H1 (cell line): ENCODE measurements at regions not wholly inside any gene's neighbourhood (a gene's known extent, or its start where the extent isn't known, plus 50 kb on each side); places are given as distances from the start of the nearest gene placed in this dataset.

Experiments used
- CEBPB ChIP-seq: IDR thresholded peaks from 2 replicates; pipeline ENCODE4 v1.6.1; 2012; ENCODE audit warnings: low read depth, low read length
- EGR1 ChIP-seq: IDR thresholded peaks from 2 replicates; pipeline ENCODE4 v1.6.1; 2011; ENCODE audit warnings: low read depth, low read length, borderline replicate concordance
- EP300 ChIP-seq, 2 experiments: IDR thresholded peaks; 1 replicate in 1 of 2; 2 replicates in 1 of 2; pipeline ENCODE4 v1.6.1; 2011 to 2012; ENCODE audit warnings: low read depth in 2 of 2, low read length in 2 of 2, mild to moderate bottlenecking in 2 of 2, borderline replicate concordance in 1 of 2, inconsistent platforms in 1 of 2, moderate library complexity in 1 of 2
- JUND ChIP-seq: IDR thresholded peaks from 2 replicates; pipeline ENCODE4 v1.6.1; 2011; ENCODE audit warnings: mild to moderate bottlenecking, improper control_type of control experiment, low read length
- NRF1 ChIP-seq: IDR thresholded peaks from 2 replicates; pipeline ENCODE4 v1.6.1; 2011; ENCODE audit warnings: mild to moderate bottlenecking, low read depth, low read length, improper control_type of control experiment
- POLR2A ChIP-seq, 2 experiments: IDR thresholded peaks; 1 replicate in 1 of 2; 2 replicates in 1 of 2; pipeline ENCODE4 v1.6.1; 2011; ENCODE audit warnings: low read depth in 2 of 2, low read length in 2 of 2, mild to moderate bottlenecking in 2 of 2; ENCODE audit errors: control extremely low read depth in 1 of 2
- RAD21 ChIP-seq, 2 experiments: IDR thresholded peaks in 1 of 2; conservative IDR thresholded peaks in 1 of 2; 2 replicates each; pipeline ENCODE4 v1.6.1; 2011; ENCODE audit warnings: low read depth in 2 of 2, low read length in 2 of 2, improper control_type of control experiment in 1 of 2, inconsistent platforms in 1 of 2, mild to moderate bottlenecking in 1 of 2, moderate library complexity in 1 of 2
- SIN3A ChIP-seq, 2 experiments: IDR thresholded peaks in 1 of 2; conservative IDR thresholded peaks in 1 of 2; 2 replicates each; pipeline ENCODE4 v1.6.1; 2011 to 2012; ENCODE audit warnings: low read length in 2 of 2, improper control_type of control experiment in 1 of 2, low read depth in 1 of 2, mild to moderate bottlenecking in 1 of 2
- SUZ12 ChIP-seq: fragments of 200-600 bp; sonication (generic); IDR thresholded peaks from 2 replicates; pipeline ENCODE4 v1.6.1; 2012; ENCODE audit warnings: mild to moderate bottlenecking, inconsistent platforms, low read length, moderate library complexity, mixed read lengths
- TCF12 ChIP-seq: IDR thresholded peaks from 2 replicates; pipeline ENCODE4 v1.6.1; 2011; ENCODE audit warnings: low read depth, mild to moderate bottlenecking, low read length
- TEAD4 ChIP-seq: IDR thresholded peaks from 2 replicates; pipeline ENCODE4 v1.6.1; 2012; ENCODE audit warnings: low read depth, low read length, inconsistent platforms, mixed read lengths
- TF ChIP-seq, protein P1 (sequence below), 3 experiments: IDR thresholded peaks; 1 replicate in 2 of 3; 2 replicates in 1 of 3; pipeline versions ENCODE4 v1.5.1 to v1.6.1; 2011; ENCODE audit warnings: low read length in 3 of 3, mild to moderate bottlenecking in 3 of 3, inconsistent platforms in 2 of 3, low read depth in 1 of 3, moderate library complexity in 1 of 3; ENCODE audit not compliant: insufficient read depth in 1 of 3; ENCODE audit errors: control extremely low read depth in 1 of 3
- TF ChIP-seq, protein P2 (sequence below): IDR thresholded peaks from 2 replicates; pipeline ENCODE4 v1.6.1; 2012; ENCODE audit warnings: inconsistent platforms

DNA sequence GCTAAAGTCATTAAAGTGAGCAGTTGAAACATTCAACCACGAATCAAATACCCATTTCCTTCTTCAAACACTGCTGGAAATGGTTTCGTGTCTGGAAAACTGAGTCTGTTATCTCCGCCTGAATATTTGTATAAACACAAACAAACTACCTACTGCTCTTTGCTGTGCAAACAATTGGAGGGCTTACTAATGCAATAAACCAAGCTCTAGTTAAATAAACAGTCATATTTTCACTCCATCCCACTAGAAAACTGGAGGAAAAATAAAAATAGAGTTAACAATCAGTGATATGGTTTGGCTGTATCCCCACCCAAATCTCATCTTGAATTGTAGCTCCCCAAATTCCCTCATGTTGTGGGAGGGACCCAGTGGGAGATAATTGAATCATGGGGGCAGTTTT is 397.6 kb downstream of the RASEF start:
- TF ChIP-seq JUND = no peak
- TF ChIP-seq, protein P1, sequence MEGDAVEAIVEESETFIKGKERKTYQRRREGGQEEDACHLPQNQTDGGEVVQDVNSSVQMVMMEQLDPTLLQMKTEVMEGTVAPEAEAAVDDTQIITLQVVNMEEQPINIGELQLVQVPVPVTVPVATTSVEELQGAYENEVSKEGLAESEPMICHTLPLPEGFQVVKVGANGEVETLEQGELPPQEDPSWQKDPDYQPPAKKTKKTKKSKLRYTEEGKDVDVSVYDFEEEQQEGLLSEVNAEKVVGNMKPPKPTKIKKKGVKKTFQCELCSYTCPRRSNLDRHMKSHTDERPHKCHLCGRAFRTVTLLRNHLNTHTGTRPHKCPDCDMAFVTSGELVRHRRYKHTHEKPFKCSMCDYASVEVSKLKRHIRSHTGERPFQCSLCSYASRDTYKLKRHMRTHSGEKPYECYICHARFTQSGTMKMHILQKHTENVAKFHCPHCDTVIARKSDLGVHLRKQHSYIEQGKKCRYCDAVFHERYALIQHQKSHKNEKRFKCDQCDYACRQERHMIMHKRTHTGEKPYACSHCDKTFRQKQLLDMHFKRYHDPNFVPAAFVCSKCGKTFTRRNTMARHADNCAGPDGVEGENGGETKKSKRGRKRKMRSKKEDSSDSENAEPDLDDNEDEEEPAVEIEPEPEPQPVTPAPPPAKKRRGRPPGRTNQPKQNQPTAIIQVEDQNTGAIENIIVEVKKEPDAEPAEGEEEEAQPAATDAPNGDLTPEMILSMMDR (IDR thresholded peaks at IDR 0.05; ENCODE audit: control extremely low read depth in 1 of 3, insufficient read depth in 1 of 3, low read depth in 1 of 3, low read length in 3 of 3) = no peak
- TF ChIP-seq, protein P2, sequence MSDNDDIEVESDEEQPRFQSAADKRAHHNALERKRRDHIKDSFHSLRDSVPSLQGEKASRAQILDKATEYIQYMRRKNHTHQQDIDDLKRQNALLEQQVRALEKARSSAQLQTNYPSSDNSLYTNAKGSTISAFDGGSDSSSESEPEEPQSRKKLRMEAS = no peak
- no peak for TF ChIP-seq NRF1
- TF ChIP-seq POLR2A (IDR thresholded peaks at IDR 0.05; ENCODE audit: control extremely low read depth in 1 of 2, low read depth in 2 of 2, low read length in 2 of 2) = no peak
- no peak for TF ChIP-seq SIN3A (conservative IDR thresholded peaks at IDR 0.05 in 1 of 2, IDR thresholded peaks at IDR 0.05 in 1 of 2; ENCODE audit: low read depth in 1 of 2, low read length in 2 of 2)
- no peak for TF ChIP-seq SUZ12
- no peak for TF ChIP-seq EP300 (IDR thresholded peaks at IDR 0.05; ENCODE audit: borderline replicate concordance in 1 of 2, low read depth in 2 of 2, low read length in 2 of 2)
- TF ChIP-seq TEAD4 = no peak
- TF ChIP-seq RAD21 (IDR thresholded peaks at IDR 0.05 in 1 of 2, conservative IDR thresholded peaks at IDR 0.05 in 1 of 2; ENCODE audit: low read depth in 2 of 2, low read length in 2 of 2) = no peak
- TF ChIP-seq TCF12 = no peak
- no peak for TF ChIP-seq EGR1
- no peak for TF ChIP-seq CEBPB
